Stimulated activated CD4-positive, alpha-beta T cell treated with anti-CD3 and anti-CD28 coated beads, Interleukin-2, amount 100 ng/mL, for 48 hours (primary cell): ENCODE measurements at regions not wholly inside any gene's neighbourhood (a gene's known extent, or its start where the extent isn't known, plus 50 kb on each side); places are given as distances from the start of the nearest gene placed in this dataset.
"Not testable (repeated sequence)": the region's sequence is repeated elsewhere in the genome, so short reads cannot be mapped to it uniquely, and the experiment has no call there.

Experiments
- DNase-seq, 2 donors: peaks; one replicate each; pipeline ENCODE4 v3.0.0-alpha.2; 2020

DNA sequence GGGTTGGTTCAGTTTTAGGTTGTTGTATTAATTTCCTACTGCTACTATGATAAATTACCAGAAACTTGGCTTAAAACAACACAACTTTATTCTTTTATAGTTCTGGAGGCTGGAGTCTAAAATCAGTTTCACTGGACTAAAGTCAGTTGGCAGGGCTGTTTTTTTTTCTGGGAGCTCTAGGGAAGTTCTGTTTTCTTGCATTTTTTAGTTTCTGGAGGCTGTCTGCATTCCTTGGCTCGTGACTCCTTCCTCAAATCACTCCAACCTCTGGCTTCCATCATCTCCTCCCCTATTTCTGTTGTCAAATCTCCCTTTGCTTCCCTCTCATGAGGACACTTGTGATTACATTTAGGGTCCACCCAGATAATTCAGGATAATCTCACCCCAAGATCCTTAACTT lies 51.3 kb upstream of the SUB1 start:
- DNase-seq = no peak

DNA sequence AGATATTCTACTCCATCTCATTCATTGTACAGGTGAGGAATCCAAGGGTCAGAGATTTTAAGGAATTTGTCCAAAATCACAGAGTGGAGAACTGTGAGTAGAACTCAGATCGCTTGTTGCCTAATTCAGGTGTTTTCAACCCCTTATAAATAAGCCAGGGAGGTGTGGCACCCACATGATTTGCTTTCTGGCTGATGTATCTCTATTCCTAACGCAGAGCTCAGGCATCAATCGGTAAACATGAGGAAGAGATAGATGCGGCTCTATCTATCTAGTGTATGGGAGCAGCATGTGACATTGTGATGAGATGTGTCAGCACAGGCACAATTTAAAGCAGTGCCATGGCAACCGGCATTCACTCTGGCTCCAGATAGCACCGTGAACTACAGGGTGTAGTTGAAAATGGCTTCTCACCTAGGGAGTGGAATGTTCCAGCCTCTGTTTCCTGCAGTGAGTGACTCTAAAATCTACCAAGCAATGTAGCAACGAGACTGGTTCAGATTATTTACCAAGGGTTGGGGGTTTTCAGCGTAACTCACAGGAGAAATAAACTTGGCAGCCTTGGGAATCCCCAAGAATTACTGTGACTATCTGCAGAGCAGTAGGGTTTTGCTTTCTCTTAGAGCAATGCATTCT lies 53.4 kb upstream of the SUB1 start:
- DNase-seq = peak in 1 of 2 donors; percentile 46

DNA sequence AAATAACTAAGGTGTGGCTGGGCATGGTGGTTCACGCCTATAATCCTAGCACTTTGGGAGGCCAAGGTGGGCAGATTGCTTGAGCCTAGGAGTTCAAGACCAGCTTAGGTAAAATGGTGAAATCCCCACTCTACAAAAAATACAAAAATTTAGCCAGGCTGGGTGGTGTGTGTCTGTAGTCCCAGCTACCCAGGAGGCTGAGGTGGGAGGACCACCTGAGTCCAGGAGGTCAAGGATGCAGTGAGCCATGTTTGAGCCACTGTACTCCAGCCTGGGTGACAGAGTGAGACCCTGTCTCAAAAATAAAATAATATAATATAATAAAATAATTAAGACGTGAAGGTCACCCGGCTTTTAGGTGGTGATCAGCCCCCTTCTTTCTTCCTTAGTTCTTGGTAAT lies 58.0 kb upstream of the SUB1 start:
- not testable (repeated sequence) for DNase-seq

DNA sequence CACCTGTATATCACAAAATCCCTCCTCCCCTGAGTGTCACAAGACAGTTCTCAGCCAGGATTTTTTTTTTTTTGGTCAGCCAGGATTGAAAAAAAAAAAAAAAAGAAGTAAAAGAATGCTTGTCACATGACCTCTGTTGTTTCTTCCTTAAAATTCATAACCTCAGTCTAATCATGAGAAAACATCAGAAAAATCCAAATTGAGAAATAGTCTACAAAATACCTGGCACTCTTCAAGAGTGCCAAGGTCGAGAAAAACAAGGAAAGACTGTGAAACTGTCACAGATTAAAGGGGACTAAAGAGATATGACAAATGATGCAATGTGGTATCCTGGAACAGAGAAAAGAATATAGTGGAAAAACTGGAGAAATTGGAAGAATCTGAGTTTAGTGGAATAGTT lies 58.5 kb upstream of the SUB1 start:
- no peak for DNase-seq

DNA sequence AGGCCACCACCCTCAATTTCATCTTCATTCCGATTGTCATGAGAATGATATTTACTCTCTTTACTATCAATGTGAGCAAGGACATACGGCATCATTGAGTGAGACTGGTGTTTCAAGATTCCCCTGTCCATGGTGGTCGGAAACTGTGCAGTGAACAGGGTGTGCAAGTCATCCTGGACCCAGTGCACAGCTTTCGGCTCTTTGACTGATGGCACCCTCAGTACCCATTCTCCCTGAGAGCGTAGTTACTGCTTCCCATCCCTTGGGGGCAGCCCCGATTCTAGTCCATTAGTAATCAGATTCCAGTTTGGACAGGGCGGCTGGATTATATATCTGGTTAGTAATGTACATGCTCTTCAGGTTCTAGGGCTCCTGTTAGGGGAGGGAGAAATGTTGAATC lies 61.7 kb upstream of the SUB1 start:
- DNase-seq = no peak

DNA sequence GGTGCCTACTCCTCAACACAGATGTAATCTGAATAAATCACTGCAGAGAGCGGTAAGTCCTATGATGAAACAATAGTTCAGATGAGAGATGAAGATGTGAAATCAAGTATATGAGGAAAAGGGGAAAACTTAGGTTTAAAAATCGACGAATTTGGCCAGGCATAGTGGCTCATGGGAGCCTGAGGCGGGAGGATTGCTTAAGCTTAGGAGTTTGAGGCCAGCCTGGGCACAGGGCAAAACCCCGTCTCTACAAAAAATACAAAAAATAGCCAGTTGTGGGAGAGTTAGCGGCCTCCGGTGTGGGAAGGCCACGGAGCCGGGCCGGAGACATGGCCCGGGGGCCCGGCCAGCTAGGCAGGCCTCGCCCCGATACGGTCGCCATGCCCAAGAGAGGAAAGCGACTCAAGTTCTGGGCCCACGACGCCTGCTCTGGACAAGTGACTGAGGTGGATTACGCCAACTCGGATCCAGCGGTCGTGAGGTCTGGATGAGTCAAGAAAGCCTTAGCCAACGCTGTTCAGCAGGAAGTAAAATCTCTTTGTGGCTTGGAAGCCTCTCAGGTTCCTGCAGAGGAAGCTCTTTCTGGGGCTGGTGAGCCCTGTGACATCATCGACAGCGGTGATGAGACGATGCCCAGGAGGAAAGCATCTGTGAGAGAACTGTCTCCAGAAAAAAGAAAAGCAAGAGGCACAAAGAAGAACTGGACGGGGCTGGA lies 62.8 kb upstream of the SUB1 start:
- DNase-seq = peak in 1 of 2 donors; percentile 20

DNA sequence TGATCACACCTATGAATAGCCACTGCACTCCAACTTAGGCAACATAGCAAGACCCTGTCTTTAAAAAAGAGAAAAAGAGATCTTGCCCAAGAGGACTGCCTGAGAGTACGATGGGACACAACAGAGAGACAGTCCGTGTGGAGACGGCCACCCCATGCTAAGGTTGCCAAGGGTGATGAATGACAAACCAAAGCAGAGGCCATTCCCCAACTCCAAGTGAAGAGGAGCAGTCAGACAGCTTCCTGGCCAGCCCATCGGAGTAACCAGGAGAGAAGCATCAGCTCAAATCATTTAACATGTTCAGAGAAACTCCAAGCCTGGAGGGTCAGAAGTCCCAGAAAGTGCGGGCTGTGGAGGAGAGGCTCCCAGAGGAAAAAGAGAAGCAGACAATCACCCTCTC lies 63.9 kb upstream of the SUB1 start:
- no peak for DNase-seq

DNA sequence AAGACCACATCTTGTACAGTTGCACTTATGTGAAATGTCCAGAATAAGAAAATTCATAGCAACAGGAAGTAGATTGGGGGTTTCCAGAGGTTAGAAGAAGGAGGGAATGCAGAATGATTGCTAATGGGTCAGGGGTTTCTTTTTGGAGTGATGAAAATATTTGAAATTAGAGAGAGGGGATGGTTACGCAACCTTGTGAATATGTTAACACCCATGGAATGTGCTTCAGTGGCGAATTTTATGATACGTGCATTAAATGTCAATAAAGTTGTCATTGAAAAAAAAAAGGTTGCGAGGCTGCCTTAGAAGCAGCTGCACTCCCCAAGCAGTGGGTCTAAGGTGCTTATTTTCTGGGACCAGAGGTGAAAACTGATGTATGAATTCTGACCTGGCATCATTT lies 64.4 kb upstream of the SUB1 start:
- no peak for DNase-seq

DNA sequence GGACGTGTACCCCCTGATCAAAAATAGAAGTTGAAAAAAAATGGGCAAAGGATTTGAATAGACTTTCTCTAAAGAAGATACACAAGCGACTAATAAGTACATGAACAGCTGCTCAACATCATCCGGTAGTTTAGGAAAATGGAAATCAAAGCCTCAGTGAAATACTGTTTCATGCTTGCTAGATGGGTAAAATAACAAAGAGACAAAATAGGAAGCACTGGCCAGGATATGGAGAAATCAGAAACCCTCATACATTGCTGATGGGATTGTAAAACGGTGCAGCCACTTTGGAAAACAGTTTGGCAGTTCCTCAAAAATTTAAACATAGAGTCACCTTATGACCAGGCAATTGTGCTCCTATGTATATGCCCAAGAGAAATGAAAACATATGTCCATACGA lies 65.0 kb upstream of the SUB1 start:
- no peak for DNase-seq

DNA sequence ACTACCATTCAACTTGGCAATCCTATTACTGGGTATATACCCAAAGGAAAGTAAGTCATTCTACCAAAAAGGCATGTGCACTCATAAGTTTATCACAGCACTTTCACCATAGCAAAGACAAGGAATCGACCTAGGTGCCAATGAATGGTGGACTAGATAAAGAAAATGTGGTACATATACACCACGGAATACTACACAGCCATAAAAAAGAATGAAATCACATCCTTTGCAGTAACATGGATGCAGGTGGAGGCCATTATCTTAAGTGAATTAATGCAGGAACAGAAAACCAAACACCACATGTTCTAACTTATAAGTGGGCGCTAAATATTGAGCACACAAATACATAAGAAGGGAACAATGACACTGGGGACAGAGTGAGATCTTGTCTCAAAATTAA lies 65.8 kb upstream of the SUB1 start:
- DNase-seq = no peak

DNA sequence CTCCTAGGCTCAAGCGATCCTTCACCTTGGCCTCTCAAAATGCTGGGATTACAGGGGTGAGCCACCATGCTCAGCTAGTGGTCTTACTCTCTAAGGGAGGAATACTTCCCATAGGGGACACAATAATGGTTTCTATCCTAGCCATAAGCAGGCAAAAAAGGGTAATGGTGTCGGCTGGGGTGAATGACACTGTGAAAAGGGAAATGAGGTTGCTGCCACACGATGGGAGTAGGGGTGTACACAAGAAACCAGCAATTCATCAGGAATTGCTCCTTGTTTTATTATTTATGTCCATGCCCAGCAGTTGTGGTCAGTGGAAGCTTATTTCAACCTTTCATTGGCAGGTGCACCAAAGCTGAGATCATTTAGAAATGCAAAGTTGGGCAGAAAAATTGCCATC lies 70.3 kb upstream of the ZFR start:
- DNase-seq = no peak

DNA sequence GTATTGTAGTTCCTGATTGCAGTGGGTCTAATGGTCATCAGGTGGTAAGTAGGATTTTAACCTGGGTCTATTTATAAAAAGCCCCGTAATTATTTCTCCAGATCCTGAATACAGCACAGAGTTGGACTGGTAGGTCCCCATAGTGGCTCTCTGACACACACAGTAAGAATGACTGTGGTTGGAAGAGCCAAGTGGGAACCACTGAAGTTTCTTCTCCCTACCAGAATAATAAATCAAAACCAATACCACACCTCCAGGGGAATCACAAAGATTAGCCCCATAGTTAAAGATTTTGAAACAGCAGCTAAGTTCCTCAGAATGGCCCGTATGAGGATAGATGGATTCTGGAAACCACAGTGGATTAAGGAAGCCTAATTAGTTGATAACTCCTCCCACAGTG lies 68.4 kb upstream of the ZFR start:
- no peak for DNase-seq

DNA sequence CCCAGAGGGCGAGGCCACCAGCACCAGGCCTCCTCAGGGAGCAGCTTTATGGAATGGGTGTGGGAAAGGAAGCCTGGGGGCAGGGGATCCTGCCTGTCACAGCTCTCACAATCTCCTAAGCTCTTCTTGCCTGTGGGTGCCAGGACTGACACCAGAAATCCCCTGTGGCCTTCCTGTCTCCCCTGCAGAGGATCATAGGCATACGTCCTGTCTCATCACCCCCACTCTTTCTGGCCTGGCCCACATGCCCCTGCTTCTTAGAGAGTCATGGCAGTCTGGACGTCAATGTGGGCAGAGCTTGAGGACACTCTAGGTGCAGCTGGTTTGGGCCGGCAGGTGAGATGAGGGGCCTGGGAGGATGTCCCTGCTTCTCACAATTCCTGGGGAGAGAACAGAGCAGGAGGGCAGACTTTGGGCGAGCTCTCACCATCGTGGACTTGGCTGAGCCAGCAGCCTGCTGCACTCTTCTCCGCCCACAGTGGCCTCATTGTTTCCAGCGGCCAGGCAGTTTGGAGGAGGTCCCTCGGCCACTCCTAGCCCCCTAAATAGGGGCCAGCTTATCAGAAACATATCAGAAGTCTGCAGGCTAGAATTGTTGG lies 67.3 kb upstream of the ZFR start:
- no peak for DNase-seq

DNA sequence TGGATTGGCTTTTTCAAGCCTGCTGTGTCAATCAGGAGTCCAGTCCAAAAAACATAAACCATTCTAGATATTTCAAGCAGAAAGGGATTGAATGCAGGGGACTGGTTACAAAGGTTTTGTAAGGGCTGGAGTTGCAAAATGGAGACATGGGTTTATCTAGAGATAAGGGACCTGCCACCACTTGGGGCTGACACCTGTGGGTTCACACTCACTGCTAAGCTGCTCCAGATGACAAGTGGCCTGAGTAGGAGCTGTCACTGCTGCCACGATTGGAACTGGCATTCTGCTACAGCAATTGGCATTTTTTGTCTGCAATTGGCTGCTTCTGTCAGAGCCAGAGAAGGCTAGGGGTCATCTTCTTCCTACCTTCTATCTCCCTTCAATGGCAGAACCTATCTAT lies 66.3 kb upstream of the ZFR start:
- no peak for DNase-seq

DNA sequence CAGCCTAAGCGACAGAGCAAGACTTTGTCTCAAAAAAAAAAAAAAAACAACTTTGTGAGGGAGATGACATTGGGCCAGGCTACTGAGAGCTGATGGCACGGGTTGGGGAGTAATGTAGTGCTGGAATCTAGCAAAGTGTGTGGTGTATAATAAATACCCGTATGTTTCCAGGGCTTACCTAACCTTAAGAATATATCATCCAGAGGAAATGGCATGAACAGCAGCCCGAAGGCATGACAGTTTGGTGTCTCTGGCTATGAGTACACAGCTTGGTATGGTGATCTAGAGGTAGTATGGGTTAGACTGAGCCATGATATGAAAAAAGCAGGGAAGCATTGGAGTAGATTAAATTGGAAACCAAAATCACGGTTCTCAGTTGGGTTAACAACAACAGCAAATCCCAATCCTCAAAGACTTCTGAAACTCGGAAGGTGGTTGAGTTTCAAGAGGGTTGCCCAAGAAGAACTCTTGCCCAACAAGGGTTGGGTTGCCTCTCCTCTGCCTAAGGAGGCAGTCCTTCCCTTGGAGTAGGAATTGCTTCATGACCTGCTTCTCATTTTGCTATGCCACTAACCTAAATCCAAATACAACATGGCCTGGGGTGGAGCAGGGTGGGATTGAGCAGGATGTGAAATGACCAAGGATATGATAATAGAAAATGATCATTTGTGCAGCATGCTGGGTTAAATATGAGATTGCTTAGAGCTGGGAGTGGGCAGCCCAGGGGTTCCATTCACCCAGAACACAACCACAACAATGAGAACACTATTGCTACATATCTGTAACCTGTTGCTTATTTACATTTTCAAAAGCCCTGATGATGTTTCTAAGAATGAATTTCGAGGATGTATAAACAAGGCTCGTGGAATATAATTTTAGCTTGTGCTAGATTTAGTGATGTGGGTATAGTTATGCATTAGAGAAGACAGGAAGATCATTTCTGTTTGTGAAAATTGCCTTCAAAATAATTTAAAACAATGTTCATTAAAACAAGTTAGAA lies 64.6 kb upstream of the ZFR start:
- no peak for DNase-seq

DNA sequence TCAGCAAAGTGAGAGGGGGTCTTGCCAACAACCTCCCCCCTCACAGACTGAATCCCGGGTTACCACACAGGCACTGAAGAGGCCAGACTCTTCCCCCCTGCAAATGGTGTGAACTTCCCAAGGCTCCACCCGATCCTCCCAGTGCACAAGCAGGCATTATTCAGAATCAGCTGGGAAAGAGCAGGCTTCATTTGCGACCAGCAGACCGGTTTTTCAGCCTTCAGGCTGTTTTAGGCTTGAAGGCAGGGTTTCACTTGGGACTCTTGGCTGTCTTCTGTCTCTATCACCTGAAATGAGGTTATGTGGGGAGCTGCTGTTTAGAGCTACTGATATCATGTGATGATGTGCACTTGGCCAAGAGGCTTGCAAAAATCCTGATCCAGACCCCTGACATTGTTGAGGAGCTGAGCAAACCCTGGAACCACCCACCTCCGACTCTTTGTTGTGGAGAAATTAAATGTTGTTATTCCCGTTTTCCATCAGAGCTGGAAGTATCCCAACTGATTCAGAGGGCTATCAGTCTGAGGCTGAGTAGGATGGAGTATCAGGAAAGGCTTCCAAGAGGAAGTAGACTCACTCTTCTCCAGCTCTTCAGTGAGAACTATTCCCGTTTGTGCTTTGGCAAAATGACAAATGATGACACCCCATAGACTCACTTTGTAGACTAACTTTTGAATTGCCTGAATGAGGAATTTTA lies 63.3 kb upstream of the ZFR start:
- no peak for DNase-seq

DNA sequence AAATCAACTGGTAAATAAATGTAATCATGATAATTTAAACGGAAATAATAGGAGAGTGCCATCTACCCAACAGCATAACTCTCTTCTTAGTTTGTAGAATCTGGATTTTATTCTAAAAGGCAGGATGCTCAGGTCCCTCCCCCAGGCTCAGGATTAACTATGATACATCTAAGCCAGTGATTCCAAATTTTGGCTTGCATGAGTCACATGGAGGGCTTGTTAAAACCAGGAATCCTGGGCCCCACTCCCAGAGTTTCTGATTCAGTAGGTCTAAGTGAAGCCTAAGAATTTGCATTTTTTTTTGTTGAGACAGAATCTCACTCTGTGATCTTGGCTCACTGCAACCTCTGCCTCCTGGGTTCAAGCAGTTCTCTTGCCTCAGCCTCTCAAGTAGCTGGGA lies 62.3 kb upstream of the ZFR start:
- DNase-seq = no peak

DNA sequence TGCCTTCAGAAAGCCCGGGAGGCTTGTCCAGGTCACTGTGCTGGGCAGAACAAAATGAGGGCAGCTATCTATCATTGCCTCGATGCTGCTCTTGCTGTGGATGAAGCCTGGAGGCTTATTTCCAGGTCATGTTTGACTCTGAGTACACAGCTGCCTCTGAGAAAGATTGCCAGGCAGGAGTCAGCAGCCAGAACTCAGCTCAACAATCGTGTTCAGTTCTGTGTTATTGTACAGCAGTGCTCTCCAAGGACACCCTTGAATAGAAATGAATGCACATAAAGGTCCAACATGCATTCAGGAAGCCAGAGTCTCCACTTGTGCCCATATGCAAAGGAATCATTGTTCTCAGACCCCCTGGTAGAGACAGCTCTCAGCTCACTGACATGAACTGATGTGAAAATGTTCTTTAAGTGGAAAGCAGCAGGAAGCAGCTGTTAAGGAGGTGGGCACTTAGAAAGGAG lies 61.7 kb upstream of the ZFR start:
- no peak for DNase-seq

DNA sequence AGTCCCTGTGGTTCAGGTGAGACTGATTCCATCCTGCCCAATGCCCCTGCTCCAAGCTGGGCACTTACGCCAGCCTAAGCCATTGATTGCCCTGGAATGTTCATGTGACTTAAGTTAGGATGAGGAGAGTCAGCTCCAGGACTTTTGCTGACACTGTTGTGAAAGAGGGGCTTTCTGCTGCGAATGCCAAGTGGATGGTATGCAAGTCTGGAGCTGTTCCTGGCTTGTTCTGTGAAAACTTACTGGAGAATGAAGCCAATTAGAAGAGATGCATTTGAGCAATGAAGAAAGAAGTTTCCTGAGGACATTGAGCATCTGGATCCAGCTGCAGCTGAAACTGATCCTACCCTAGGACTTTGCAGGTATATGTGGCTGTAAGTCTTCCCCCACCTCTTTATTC lies 61.2 kb upstream of the ZFR start:
- no peak for DNase-seq

DNA sequence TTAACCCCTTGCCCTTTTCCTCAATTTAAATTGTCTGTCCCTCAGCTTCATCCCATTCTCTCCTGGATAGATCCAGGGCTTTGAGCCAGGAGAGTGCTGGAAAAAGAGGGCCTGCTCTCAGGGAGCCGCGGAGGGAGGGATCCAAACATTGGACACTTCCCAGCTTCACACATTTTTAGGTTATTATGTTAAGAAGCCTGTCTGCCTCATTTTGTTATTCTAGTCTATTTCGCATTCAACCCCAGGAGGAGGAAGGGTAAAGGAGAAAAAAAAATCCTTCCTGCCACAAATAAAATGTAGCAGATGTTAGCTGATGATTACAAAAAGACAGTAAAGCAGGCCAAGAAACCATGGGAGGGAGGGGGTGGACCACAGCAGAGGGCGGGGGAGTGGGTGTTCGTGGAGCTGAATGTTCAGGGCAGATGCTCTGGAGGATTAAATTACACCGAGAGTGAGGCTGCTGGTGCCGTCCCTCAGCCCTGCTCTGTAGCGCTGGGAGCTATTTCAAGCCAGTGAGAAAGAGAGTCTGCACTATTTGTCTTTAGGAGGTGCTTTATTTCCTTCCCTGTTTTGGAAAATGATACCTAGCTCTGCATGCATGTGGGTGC lies 60.6 kb upstream of the ZFR start:
- no peak for DNase-seq

DNA sequence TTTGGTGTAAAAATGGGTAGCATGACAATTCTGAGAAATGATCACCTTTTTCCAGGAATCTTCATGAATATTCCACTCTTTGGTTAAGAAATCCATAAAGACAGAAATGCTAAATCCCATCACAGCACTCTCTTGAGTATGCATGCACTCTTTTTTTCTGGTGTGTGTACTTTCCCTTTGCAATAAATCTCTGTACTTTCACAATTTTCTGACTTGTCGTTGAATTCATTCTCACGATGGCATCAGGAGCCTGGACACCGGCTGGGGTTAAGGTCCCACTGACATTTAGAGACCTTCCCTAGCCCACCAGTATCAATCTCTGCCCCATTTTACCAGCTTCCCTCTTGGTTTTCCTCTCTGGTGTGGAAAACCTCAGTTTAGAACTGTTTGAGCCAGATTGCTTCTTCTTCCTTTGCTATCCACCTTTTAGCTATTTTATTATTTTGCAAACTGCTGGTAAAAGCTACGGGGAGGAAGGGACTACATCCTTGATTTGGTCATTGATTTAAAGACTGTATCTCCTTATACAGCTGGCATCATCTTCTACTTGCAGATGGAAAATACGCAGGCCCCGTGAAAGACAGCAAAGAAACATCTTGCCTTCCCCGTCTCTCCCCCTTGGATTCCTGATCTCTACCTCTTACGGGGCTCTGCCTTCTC lies 59.9 kb upstream of the ZFR start:
- no peak for DNase-seq

DNA sequence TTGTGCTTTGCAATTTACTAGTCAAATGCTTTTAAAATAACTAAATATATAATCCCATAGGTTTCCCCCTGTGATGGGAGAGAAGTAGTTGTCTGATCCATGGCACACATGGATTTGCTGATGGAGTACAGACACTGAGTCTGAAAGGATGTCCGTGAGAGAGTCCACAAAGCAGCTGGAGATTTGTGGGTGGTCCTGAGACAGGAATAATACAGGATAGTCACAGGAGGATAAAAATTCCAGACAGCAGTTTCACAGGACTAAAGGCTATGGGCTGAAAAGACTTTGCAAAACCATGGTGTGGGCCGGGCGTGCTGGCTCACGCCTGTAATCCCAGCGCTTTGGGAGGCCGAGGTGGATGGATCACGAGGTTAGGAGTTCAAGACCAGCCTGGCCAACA lies 58.7 kb upstream of the ZFR start:
- no peak for DNase-seq
